A204.1 (cell line): ENCODE measurements at regions not wholly inside any gene's neighbourhood (a gene's known extent, or its start where the extent isn't known, plus 50 kb on each side); places are given as distances from the start of the nearest gene placed in this dataset.

Experiments used
- FAIRE-seq: peaks from 2 replicates; lab custom pipeline; 2012; peaks lifted over from hg19 to GRCh38; lab: Jason Lieb, UNC

GRCh38 chr9:107742531-107743309 is 253.2 kb upstream of the KLF4 start:
- FAIRE-seq: no peak

DNA sequence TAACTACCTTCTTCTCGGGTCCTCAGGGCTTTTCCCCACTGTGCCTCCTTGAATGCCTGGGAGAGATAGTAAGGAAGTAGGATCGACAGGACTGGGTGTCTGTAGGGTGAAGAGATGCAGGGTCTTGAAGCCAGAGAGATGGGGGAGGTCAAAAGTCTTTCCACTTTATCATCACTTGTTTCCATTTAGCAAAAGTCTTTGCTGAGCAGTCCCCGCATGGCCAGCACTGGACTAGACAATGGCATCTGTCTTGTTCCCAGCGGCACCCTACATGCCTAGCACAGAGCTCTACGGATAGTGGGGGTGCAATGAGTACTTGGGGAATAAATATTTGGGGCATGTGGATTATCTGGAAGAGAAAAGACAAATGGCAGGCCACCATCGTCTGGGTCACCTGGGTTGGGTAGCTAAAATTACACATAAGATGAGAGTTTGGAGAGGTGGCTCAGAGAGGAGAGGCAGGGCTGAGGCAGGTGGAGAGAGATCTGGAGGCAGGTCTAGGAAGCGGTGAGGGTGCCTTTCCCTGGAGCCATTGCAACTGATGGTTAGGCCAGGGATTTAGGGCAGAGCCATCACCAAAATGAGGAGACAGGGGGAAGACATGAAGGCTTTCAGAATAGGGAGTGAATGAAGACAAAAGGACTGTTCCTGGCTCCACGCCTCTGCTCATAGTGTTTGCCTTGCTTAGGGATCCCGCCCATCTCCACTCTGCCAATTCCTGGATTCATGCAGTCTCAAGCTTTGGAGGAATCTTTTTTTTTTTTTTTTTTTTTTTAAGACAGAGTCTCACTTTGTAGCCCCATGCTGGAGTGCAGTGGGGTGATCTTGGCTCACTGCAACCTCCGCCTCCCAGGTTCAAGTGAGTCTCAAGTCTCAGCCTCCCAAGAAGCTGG is 250.8 kb upstream of the KLF4 start:
- FAIRE-seq: no peak

- FAIRE-seq: no peak
Measured at GRCh38 chr9:107739601-107740082, 250.1 kb upstream of the KLF4 start.

DNA sequence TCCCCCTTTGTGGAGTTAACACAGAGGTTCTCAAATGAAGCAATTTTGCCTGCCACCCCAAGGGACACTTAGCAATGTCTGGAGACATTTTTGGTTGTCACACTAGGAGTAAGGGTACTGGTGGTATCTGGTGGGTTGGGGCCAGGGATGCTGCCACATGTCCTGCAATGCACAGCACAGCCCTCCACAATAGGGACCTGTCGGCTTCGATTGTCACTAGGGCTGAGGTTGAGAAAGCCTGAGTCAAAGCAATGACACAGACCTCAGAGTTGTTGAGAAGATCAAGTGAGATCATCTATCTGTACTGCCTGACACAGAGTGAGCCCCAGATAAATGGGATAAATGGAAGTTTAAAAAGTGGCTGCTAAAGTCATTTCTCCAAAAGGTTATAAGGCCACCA is 249.2 kb upstream of the KLF4 start:
- FAIRE-seq: no peak

GRCh38 chr9:107737987-107738743 is 248.6 kb upstream of the KLF4 start:
- FAIRE-seq: no peak

DNA sequence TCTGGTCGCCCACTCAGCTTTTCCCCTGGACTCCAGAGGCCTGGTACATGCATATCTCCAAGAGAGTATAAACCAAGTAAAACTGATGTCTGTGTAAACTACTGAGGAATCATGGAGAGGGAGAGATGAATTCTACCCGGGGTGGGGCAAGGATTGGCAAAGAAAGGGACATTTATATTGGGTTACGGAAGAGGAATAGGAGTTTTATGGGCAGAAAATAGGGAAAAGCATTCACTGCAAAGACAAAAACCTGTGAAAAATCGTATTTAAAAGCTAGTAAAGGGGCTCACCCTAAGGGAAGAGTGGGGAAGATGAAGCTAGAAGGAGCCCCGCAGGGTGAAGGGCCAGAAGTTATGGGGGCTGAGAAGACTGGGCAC is 248.0 kb upstream of the KLF4 start:
- no peak for FAIRE-seq

GRCh38 chr9:107735821-107736220 is 246.3 kb upstream of the KLF4 start:
- no peak for FAIRE-seq

DNA sequence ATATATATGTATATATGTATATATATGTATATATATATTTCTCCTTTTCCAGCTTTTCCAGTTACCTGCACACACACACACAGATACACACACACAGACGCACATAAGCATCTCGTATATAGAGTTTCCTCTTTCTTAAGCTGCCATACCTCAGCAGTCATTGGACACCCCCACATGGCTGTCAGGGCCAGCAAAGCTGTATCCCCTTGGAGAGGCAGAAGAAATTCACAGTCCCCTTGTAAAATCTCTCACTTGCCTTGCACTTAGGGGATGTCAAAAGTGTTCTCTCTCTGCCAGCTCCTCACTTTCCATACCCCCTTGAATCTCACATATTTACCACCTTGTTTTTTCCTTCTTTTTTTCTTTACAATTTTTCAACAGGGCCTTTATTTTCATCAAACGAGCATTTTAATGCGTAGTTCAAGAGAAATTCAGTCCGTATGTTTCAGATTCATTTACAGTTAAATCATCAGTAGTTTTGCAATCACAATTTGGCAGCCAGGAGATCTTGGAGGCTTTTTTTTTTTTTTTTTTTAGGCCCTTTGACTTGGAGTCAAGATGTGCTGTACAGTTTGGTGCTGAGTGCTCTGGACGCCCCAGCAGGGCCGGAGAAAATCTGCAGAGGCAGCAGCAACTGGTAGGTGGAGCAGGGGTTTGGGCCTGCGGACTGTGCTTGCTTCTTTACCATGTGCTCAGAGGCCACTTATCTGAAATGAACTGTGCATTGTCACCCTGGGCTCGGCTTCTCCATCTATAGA is 244.9 kb upstream of the KLF4 start:
- FAIRE-seq: no peak

DNA sequence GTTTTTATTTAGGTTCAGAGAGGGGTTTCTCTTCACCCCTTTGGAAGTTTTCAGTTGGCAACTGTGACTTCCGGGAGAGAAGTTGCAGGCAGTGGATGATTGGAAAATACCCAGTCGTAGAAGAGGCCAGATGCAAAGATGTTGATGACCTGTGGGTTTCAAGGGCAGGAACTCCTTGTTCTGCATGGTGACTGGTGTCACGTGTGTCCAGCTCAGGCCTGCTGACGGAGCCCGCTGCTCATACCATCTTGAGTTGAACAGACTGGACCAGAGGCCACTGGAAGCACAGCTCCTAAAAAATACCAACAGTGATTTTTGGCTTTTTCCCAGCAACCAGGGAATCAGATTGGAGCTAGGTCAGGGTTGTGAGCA is 243.9 kb upstream of the KLF4 start:
- no peak for FAIRE-seq

DNA sequence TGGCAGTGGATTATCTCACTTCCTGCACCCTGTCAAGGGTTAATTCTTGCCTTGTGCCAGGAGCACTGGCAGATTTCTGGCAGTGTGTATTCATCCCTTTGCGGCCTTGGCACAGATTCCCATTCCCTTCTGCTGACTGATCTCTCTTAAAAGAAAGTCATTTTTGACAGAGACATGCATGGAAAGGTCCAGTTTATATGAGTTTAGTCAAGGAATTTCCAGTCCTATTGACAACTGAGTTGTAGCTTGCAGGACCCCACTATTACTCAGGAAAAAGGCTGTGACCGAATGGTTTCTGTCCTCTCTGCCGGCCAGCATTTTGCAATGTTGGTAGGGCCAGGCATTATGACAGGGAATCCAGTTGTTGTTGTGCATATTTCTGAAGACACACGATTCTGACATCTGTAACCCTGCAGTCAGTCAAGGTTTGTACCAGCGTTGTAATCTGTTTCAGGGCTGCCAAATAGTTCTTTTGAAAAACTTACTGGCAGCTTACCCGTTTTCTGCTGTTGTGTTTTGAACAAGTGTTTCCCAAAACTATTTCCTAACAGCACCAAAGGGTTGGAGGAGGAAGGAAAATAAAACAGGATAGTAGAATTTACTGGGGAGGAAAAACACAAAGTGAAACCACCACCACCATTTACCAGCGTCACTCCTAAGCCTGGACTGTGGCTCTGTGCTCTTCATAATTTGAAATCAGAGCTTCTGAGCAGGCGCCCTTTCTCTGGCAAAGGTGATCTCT is 243.4 kb upstream of the KLF4 start:
- FAIRE-seq: no peak

- FAIRE-seq: no peak
Measured at GRCh38 chr9:107731115-107731762, 241.7 kb upstream of the KLF4 start.

- no peak for FAIRE-seq
Measured at GRCh38 chr9:107730666-107731065, 241.1 kb upstream of the KLF4 start.

DNA sequence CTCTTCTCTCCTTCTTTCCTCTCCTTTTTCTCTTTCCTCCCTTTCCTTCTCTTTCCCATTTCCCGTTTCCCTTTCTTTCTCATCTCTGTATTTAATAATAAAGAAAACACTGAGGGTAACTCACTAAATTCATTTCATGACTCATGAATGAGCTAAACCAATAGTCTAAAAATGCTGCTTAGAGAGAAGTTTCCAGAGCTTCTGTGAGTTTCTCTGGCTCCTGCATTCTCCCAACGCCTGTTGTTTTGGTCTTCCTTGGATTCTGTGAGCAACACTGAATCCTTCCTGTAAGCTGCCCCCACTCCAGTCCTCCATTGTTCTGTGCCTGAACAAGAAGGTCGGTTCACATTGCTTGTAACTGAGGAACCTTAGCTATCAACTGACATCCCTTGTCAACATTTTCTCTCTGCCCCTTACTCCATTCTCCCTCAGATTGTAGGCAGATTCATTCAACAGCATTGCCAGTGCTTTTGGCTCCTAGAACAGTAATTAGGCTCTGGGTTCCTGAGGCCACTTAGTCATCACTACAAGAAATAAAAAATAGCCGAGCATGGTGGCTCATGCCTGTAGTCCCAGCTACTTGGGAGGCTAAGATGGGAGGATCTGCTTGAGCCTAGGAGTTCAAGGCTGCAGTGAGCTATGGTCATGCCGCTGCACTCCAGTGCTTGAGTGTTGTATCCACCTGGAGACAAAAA is 237.7 kb upstream of the KLF4 start:
- no peak for FAIRE-seq

GRCh38 chr9:107723015-107723414 is 233.4 kb upstream of the KLF4 start:
- no peak for FAIRE-seq

GRCh38 chr9:107721705-107722245 is 232.2 kb upstream of the KLF4 start:
- no peak for FAIRE-seq

GRCh38 chr9:107720501-107720900 is 230.9 kb upstream of the KLF4 start:
- no peak for FAIRE-seq

DNA sequence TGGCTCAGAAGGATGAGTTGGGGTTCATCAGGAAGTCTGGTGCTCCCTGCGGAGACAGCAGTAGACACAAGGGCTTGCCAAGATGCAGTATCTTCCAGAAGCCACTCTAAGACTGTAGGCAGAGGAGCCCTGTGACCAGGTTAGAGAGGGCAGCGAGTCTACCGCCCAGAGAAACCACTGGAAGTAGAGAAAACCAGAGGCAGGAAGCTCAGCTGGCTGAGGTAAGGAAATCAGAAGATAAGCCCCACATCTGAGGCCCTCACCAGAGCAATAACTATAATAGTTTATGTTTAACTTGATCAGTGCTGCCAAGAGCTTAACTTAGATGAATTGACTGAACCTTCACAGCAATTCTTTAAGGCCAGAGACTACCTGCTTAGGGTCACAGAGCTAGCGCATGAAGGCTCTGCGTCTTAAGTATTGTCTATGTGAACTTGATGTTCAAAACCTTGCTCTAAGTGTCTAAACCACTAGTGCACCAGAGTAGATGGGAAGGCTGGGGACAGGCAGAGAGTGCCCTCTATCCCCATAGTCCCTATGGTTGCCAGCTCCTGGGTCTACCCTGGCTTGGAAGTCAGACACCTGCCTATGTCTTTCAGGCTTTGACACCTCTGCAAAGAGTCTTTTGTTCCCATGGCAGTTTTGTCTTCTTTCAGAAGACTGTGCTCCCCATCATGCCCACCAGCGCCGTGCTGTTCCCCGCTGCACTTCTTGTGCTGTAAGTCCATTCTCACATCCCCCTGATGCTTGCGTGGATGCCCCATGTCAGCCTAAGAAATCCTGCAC is 228.2 kb upstream of the KLF4 start:
- no peak for FAIRE-seq

DNA sequence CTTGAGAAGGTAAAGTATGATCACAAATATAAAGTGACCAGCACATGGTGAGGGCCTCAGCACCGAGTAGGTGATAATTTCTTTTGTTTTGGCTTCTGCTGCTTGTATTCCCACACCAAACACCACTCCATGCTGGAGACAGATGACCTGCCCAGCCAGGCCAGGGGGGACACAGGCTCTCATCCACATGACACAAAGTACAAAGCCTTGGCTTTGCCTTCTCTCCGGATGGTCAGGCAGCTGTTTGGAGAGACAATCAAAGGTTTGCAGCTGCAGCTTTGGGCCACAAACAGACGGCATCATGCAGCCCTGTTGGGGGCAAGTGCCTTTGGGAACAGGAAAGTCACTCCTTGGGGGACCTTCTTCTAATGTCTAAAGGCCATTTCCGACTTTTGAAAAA is 226.2 kb upstream of the KLF4 start:
- FAIRE-seq: no peak

DNA sequence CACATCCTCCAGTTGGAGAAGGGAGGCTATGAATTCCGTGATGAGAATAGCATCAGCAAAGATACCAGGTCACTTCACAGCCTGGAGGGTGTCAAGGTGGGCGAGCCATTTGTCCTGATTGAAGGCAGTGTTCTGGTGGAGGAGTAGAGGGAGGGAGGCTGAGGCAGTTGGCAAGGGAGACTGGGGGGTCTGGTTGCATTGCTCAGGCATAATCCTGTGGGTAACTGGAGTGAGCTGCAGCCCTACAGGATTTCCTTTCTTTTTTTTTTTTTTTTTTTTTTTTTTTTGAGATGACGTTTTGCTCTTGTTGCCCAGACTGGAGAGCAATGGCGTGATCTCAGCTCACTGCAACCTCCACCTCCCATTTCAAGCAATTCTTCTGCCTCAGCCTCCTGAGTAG is 223.9 kb upstream of the KLF4 start:
- FAIRE-seq: no peak
